ENCODE measurements at regions not wholly inside any gene's neighbourhood (a gene's known extent, or its start where the extent isn't known, plus 50 kb on each side); places are given as distances from the start of the nearest gene placed in this dataset.
A peak's percentile ranks its signal among the peaks of the same experiment; 100 is the strongest.

DNA sequence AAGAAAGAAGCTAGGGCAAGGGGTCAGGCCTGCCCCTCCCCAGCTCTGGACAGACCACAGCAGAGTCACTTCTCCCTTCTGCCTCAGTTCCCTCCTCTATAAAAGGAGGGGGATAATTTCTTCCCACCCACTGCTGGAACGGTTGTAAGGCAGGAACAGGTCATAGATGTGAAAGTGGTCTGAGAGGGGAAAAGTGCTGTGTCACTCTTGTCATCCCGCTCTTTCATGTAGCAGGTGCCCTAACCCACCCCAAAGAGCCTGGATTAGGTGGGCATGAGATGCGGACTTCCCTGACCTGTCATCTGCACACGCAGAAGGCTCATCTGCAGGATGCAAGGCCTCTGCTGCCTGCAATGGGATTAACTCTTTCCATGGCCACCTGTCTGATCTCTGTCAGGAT is 218.2 kb upstream of the LRFN2 start:
- DNase-seq = no peak
- Histone ChIP-seq H3K27ac (no peak overlapping the region), H3K4me3 (ENCODE audit: low read depth, low read length) (no peak overlapping the region), H3K36me3 (replicated peaks) (no peaks in the 10 kb centered on the region), H3K27me3 (replicated peaks) (no peaks in the 10 kb centered on the region)
- in situ Hi-C loops (cut with HindIII; ENCODE audit: low pct_ligation_motif_present, low sequenced_read_pairs) = no loop called here
- TF ChIP-seq, protein P1, sequence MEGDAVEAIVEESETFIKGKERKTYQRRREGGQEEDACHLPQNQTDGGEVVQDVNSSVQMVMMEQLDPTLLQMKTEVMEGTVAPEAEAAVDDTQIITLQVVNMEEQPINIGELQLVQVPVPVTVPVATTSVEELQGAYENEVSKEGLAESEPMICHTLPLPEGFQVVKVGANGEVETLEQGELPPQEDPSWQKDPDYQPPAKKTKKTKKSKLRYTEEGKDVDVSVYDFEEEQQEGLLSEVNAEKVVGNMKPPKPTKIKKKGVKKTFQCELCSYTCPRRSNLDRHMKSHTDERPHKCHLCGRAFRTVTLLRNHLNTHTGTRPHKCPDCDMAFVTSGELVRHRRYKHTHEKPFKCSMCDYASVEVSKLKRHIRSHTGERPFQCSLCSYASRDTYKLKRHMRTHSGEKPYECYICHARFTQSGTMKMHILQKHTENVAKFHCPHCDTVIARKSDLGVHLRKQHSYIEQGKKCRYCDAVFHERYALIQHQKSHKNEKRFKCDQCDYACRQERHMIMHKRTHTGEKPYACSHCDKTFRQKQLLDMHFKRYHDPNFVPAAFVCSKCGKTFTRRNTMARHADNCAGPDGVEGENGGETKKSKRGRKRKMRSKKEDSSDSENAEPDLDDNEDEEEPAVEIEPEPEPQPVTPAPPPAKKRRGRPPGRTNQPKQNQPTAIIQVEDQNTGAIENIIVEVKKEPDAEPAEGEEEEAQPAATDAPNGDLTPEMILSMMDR (IDR thresholded peaks at IDR 0.05; ENCODE audit: low read depth, low read length, missing control alignments) = no peak

DNA sequence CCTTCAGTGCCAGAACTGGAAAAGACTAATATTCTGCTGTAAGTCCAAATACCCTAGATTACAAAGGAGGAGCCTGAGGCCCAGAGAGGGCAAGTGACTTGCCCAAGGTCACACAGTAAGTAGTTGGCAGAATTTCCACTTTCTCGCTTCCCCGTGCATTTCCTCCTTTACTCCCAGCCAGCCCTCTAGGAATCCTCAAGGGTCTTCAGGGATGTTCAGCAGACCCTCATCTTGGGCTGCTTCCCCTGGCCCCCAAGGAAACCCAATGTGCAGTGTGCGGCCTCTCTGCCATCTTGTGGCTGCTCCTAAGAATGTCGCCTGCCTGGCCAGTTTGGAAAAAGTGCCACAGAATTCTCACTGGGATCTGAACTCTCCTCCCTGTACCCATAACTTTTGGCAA is 217.7 kb upstream of the LRFN2 start:
- H3K4me3 ChIP-seq (ENCODE audit: low read depth, low read length) = no peak overlapping the region
- H3K27ac ChIP-seq = no peak overlapping the region
- in situ Hi-C loops (cut with HindIII; ENCODE audit: low pct_ligation_motif_present, low sequenced_read_pairs) = no loop called here
- TF ChIP-seq, protein P1 (IDR thresholded peaks at IDR 0.05; ENCODE audit: low read depth, low read length, missing control alignments) = peak; percentile 57
- H3K36me3 ChIP-seq (replicated peaks) = no peaks in the 10 kb centered on the region
- no peak for DNase-seq
- H3K27me3 ChIP-seq (replicated peaks) = no peaks in the 10 kb centered on the region

DNA sequence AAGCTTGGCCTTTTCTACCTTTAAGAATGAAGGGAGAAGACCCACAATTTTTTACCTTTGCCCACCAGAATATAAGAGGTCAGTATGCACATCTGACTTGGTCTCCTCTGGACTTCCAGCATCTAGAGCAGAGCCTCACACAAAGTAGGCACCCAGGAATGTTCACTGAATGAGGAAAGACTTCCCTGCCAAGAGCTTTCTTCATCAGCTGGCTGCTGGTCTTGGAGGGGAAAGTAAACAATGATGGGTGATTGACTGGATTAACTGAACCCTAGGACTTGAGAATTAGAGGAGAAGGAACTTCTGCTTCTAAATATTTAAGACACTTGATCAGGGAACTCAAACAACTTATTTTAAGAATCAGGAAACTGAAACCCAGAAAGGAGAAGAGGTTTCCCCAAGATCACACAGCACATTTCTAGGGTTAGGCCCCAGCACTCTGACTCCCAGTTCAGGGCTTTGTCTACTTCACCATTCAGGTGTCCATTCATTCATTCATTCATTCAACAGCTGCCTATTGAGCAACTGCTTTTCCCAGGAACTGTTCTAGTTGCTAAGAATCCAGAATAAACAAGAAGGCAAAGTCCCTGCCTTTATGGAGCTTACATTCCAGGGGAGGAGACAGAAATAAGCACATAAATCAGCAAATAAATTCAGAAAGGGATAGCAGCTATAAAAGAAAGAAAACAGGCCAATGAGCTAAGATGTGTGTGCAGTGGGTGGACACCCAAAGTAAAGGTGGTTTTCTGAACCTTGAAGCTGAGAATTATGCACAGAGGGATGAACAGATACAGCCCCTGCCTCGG is 216.9 kb upstream of the LRFN2 start:
- Histone ChIP-seq H3K27me3 (replicated peaks) (no peaks in the 10 kb centered on the region), H3K36me3 (replicated peaks) (no peaks in the 10 kb centered on the region), H3K27ac (no peak overlapping the region), H3K4me3 (ENCODE audit: low read depth, low read length) (no peak overlapping the region)
- in situ Hi-C loops (cut with HindIII; ENCODE audit: low pct_ligation_motif_present, low sequenced_read_pairs) = no loop called here
- TF ChIP-seq, protein P1 (IDR thresholded peaks at IDR 0.05; ENCODE audit: low read depth, low read length, missing control alignments) = no peak
- DNase-seq = no peak

DNA sequence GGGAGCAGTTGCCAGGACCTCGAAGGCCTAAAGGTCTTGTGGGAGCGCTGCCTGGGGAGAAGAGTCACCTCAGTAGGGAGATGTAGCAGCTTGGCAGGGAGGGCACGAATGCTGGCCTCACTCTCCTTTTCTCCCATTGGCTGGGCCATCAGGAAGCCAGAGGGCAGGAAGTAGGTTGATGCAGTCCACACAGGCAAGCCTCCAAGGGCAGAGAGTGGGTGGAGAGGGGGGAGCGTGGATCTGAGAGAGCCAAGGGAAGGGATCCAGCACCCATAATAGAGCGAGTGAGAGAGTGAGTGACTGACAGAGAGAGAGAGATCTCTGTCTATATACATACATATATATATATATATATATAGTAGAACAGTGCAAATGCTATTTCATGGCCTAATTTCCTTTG is 215.3 kb upstream of the LRFN2 start:
- no peaks in the 10 kb centered on the region for H3K36me3 ChIP-seq (replicated peaks)
- no peak for DNase-seq
- no peak overlapping the region for H3K4me3 ChIP-seq (ENCODE audit: low read depth, low read length)
- in situ Hi-C loops (cut with HindIII; ENCODE audit: low pct_ligation_motif_present, low sequenced_read_pairs) = no loop called here
- H3K27ac ChIP-seq = no peak overlapping the region
- TF ChIP-seq, protein P1 (IDR thresholded peaks at IDR 0.05; ENCODE audit: low read depth, low read length, missing control alignments) = no peak
- H3K27me3 ChIP-seq (replicated peaks) = no peaks in the 10 kb centered on the region

DNA sequence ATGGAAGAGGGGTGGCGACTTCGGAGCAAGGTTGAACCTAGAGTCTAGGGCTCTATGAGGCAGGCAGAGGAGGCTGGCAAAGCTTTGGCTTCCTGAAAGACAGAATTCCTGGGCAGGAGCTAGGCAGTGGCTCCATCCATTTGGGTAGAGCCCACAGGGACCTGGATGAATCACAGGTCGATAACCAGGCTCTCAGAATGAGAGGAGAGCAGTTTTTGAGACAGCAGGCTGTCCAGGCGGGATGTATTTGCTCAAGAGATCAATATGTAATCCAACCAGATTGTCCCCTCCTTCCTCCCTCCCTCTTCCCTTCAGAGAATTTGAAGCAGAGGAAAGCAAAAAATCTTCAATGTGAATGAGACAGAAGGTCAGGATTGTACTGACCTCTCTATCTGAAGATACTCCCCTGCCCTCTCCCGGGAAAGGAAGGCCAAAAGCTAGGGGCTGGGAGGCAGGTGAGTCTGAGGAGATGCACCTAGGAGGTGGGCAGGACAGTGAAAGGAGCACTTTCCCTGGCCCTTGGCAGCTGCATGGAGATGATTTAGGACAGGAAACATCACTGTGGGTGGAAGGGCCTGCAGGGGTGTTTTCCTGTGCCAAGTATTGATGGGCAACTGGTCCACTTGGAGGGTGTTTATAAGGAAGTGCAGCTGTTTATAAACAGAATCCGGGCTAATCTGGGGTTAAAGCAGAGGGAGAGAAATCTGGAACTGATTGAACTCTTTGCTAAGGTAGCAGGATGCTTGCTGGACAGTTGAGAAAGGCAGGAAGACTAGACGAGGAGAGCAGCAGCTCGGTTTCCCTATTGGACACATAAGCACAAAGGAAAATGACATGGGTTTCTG is 212.4 kb upstream of the LRFN2 start:
- Histone ChIP-seq H3K27ac (no peak overlapping the region), H3K27me3 (replicated peaks) (no peaks in the 10 kb centered on the region), H3K36me3 (replicated peaks) (no peaks in the 10 kb centered on the region), H3K4me3 (ENCODE audit: low read depth, low read length) (no peak overlapping the region)
- no peak for DNase-seq
- in situ Hi-C loops (cut with HindIII; ENCODE audit: low pct_ligation_motif_present, low sequenced_read_pairs) = no loop called here
- TF ChIP-seq, protein P1 (IDR thresholded peaks at IDR 0.05; ENCODE audit: low read depth, low read length, missing control alignments) = no peak

Data from brain microvascular endothelial cell (primary cell).